ENCODE measurements at regions not wholly inside any gene's neighbourhood (a gene's known extent, or its start where the extent isn't known, plus 50 kb on each side); places are given as distances from the start of the nearest gene placed in this dataset.

- TF ChIP-seq HDGF (IDR thresholded peaks at IDR 0.05; ENCODE audit: borderline replicate concordance), result no peak
- no peak for TF ChIP-seq ZNF384 (IDR thresholded peaks at IDR 0.05)
- no peak for TF ChIP-seq SUZ12 (IDR thresholded peaks at IDR 0.05)
- TF ChIP-seq ELF4 (IDR thresholded peaks at IDR 0.05), result no peak
- no peak for TF ChIP-seq TARDBP (IDR thresholded peaks at IDR 0.05)
- no peak for TF ChIP-seq SP1 (IDR thresholded peaks at IDR 0.05)
- TF ChIP-seq BHLHE40 (IDR thresholded peaks at IDR 0.05; ENCODE audit: borderline replicate concordance), result no peak
- TF ChIP-seq NFRKB (IDR thresholded peaks at IDR 0.05), result no peak
- no peak for TF ChIP-seq FOXK2 (IDR thresholded peaks at IDR 0.05)
- no peak for TF ChIP-seq ARNT (IDR thresholded peaks at IDR 0.05)
- TF ChIP-seq PKNOX1 (IDR thresholded peaks at IDR 0.05), result no peak
- TF ChIP-seq FOXM1 (IDR thresholded peaks at IDR 0.05; ENCODE audit: borderline replicate concordance), result no peak
- DNase-seq (ENCODE audit: extremely low spot score), result no peak
- ChIA-PET CTCF (no interaction called here), POLR2A (no interaction called here)
These were observed 166.3 kb downstream of the FAM43A start for GRCh38 chr3:194851941-194852340.

GRCh38 chr3:194852345-194852744 is 166.7 kb downstream of the FAM43A start:
- TF ChIP-seq ZNF384 (IDR thresholded peaks at IDR 0.05) (no peak), FOXK2 (IDR thresholded peaks at IDR 0.05) (no peak), SP1 (IDR thresholded peaks at IDR 0.05) (no peak), PKNOX1 (IDR thresholded peaks at IDR 0.05) (no peak), BHLHE40 (IDR thresholded peaks at IDR 0.05; ENCODE audit: borderline replicate concordance) (no peak), FOXA1 (IDR thresholded peaks at IDR 0.05) (no peak), CTBP1 (IDR thresholded peaks at IDR 0.05; ENCODE audit: borderline replicate concordance) (no peak), L3MBTL2 (conservative IDR thresholded peaks at IDR 0.05) (no peak), ELF4 (IDR thresholded peaks at IDR 0.05) (no peak), TARDBP (IDR thresholded peaks at IDR 0.05) (no peak), ARNT (IDR thresholded peaks at IDR 0.05) (no peak), HDGF (IDR thresholded peaks at IDR 0.05; ENCODE audit: borderline replicate concordance) (no peak), LEF1 (IDR thresholded peaks at IDR 0.05; ENCODE audit: borderline replicate concordance) (no peak), SUZ12 (IDR thresholded peaks at IDR 0.05) (no peak), NFRKB (IDR thresholded peaks at IDR 0.05) (no peak)
- POLR2A ChIA-PET, result no interaction called here
- CTCF ChIA-PET, result no interaction called here
- DNase-seq (ENCODE audit: extremely low spot score), result no peak

GRCh38 chr3:194852831-194853508 is 167.3 kb downstream of the FAM43A start:
- ChIA-PET POLR2A (no interaction called here), CTCF (no interaction called here)
- no peak for DNase-seq (ENCODE audit: extremely low spot score)
- TF ChIP-seq L3MBTL2 (conservative IDR thresholded peaks at IDR 0.05) (no peak), CTBP1 (IDR thresholded peaks at IDR 0.05; ENCODE audit: borderline replicate concordance) (no peak), HDGF (IDR thresholded peaks at IDR 0.05; ENCODE audit: borderline replicate concordance) (no peak), SP1 (IDR thresholded peaks at IDR 0.05) (no peak), ARNT (IDR thresholded peaks at IDR 0.05) (no peak), FOXK2 (IDR thresholded peaks at IDR 0.05) (no peak), ELF4 (IDR thresholded peaks at IDR 0.05) (no peak), LEF1 (IDR thresholded peaks at IDR 0.05; ENCODE audit: borderline replicate concordance) (no peak), SUZ12 (IDR thresholded peaks at IDR 0.05) (no peak)

- no peak for TF ChIP-seq HDGF (IDR thresholded peaks at IDR 0.05; ENCODE audit: borderline replicate concordance)
- no peak for TF ChIP-seq NFRKB (IDR thresholded peaks at IDR 0.05)
- TF ChIP-seq SP1 (IDR thresholded peaks at IDR 0.05), result no peak
- no peak for TF ChIP-seq L3MBTL2 (conservative IDR thresholded peaks at IDR 0.05)
- TF ChIP-seq BHLHE40 (IDR thresholded peaks at IDR 0.05; ENCODE audit: borderline replicate concordance), result no peak
- TF ChIP-seq FOXA1 (IDR thresholded peaks at IDR 0.05), result no peak
- TF ChIP-seq ELF4 (IDR thresholded peaks at IDR 0.05), result no peak
- TF ChIP-seq ARNT (IDR thresholded peaks at IDR 0.05), result no peak
- TF ChIP-seq FOXK2 (IDR thresholded peaks at IDR 0.05), result no peak
- TF ChIP-seq FOXM1 (IDR thresholded peaks at IDR 0.05; ENCODE audit: borderline replicate concordance), result no peak
- TF ChIP-seq ZNF384 (IDR thresholded peaks at IDR 0.05), result no peak
- DNase-seq (ENCODE audit: extremely low spot score), result no peak
- ChIA-PET POLR2A (no interaction called here), CTCF (interaction anchor here (0.8 kb wide), 1 partner anchor 158 kb away, joined by 3 read pairs; no protein-coding TSS in a partner anchor)
These were observed 168.5 kb downstream of the FAM43A start for GRCh38 chr3:194854206-194854605.

GRCh38 chr3:194854659-194855390 is 169.1 kb downstream of the FAM43A start:
- CTCF ChIA-PET, result no interaction called here
- no peak for DNase-seq (ENCODE audit: extremely low spot score)
- POLR2A ChIA-PET, result no interaction called here
- no peak for TF ChIP-seq NFRKB (IDR thresholded peaks at IDR 0.05)

- CTCF ChIA-PET, result no interaction called here
- TF ChIP-seq HDGF (IDR thresholded peaks at IDR 0.05; ENCODE audit: borderline replicate concordance) (no peak), FOXM1 (IDR thresholded peaks at IDR 0.05; ENCODE audit: borderline replicate concordance) (no peak), NFRKB (IDR thresholded peaks at IDR 0.05) (no peak), CTBP1 (IDR thresholded peaks at IDR 0.05; ENCODE audit: borderline replicate concordance) (no peak), FOXA1 (IDR thresholded peaks at IDR 0.05) (no peak), LEF1 (IDR thresholded peaks at IDR 0.05; ENCODE audit: borderline replicate concordance) (no peak), SP1 (IDR thresholded peaks at IDR 0.05) (no peak), ARNT (IDR thresholded peaks at IDR 0.05) (no peak), TARDBP (IDR thresholded peaks at IDR 0.05) (no peak), PKNOX1 (IDR thresholded peaks at IDR 0.05) (no peak), ZNF384 (IDR thresholded peaks at IDR 0.05) (no peak), ELF4 (IDR thresholded peaks at IDR 0.05) (no peak), FOXK2 (IDR thresholded peaks at IDR 0.05) (no peak), SUZ12 (IDR thresholded peaks at IDR 0.05) (no peak), L3MBTL2 (conservative IDR thresholded peaks at IDR 0.05) (no peak), BHLHE40 (IDR thresholded peaks at IDR 0.05; ENCODE audit: borderline replicate concordance) (no peak)
- POLR2A ChIA-PET, result no interaction called here
- DNase-seq (ENCODE audit: extremely low spot score), result no peak
These were observed 170.6 kb downstream of the FAM43A start for GRCh38 chr3:194856296-194856695.
